Adrenal gland (tissue), 9 donors: ENCODE measurements at regions not wholly inside any gene's neighbourhood (a gene's known extent, or its start where the extent isn't known, plus 50 kb on each side); places are given as distances from the start of the nearest gene placed in this dataset.

Experiments
- DNase-seq, 7 donors: peaks; one replicate each; pipeline ENCODE4 v3.0.0-alpha.2; 2019 to 2020
- H3K27ac ChIP-seq, 5 donors: fragments of 200-600 bp; sonication (generic) in 4 of 5; 1 replicate in 3 of 5; 2 replicates in 2 of 5; pipeline versions ENCODE4 v1.5.1 to v1.8.0; 2016 to 2020; ENCODE audit warnings: mild to moderate bottlenecking in 1 of 5
- H3K27me3 ChIP-seq: fragments of 200-600 bp; 2 replicates; pipeline ENCODE4 v1.8.0; 2021
- H3K36me3 ChIP-seq, 2 donors: fragments of 200-600 bp; replicated peaks in 1 of 2; 1 replicate in 1 of 2; 2 replicates in 1 of 2; pipeline versions ENCODE4 v1.5.1 to v1.8.0; 2018 to 2022
- H3K4me1 ChIP-seq, 2 donors: fragments of 200-600 bp; replicated peaks in 1 of 2; 1 replicate in 1 of 2; 2 replicates in 1 of 2; pipeline versions ENCODE4 v1.5.1 to v1.8.0; 2018 to 2021
- H3K4me3 ChIP-seq, 4 donors: fragments of 200-600 bp; sonication (generic) in 3 of 4; one replicate each; pipeline ENCODE4 v1.5.1; 2016 to 2018
- H3K9me3 ChIP-seq, 3 donors: fragments of 200-600 bp; sonication (generic) in 1 of 3; replicated peaks in 1 of 3; 1 replicate in 2 of 3; 2 replicates in 1 of 3; pipeline versions ENCODE4 v1.5.1 to v1.8.0; 2016 to 2021
- POLR2A ChIP-seq, 2 donors: fragments of 450-650 bp; IDR thresholded peaks; one replicate each; pipeline ENCODE4 v1.6.1; 2017; ENCODE audit warnings: antibody characterized with exemption in 2 of 2, mild to moderate bottlenecking in 2 of 2, moderate library complexity in 1 of 2
- WGBS, 4 donors: extraction: QIAGEN DNeasy Blood & Tissue Kit in 2 of 4; methylation state at CpG; one replicate each; pipeline versions ENCODE4 v1.1.5 to v1.1.7; 2013 to 2017; 5-methylcytosine and 5-hydroxymethylcytosine counted together
- intact Hi-C, 2 donors: fragments of 100-400 bp; cut with DNase I; formaldehyde crosslinking; loops; one replicate each; pipeline versions ENCODE4 v1.14.1 to v1.15.0; 2022 to 2023
- TF ChIP-seq, protein P1 (sequence below), 6 experiments: fragments of 450-650 bp in 4 of 6; fragments of 200-600 bp in 2 of 6; sonication (generic) in 1 of 6; IDR thresholded peaks; 1 replicate in 5 of 6; 2 replicates in 1 of 6; pipeline versions ENCODE4 v1.5.1 to v1.8.0; 2016 to 2021; ENCODE audit warnings: antibody characterized with exemption in 6 of 6, mild to moderate bottlenecking in 2 of 6, moderate library complexity in 1 of 6
- donor health status: healthy with polysubstance abuse.
- donor health status: Bipolar disorder and iron deficiency.
- donor health status: DM: yes; HTN: yes; CAD: no.
- donor health status: DM: no; HTN: no; CAD: no.
- donor health status: DM: no; HTN: no; CAD: no.

DNA sequence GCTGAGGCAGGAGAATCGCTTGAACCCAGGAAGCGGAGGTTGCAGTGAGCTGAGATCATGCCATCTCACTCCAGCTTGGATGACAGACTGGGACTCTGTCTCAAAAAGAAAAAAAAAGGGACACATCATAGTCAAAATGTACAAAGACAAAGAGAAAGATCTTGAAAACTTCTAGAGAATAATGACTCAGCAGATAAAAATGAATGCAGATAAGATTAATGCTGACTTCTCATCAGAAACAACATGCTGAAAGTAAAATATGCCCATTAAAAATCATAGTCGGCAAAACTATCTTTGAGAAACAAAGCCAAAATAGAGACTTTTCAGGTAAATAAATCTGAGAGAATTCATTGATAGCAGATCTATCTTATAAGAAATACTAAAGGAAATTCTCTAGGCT lies 271.1 kb upstream of the GPR149 start:
- no peak for DNase-seq
- no peaks in the 10 kb centered on the region for H3K36me3 ChIP-seq
- no peaks in the 10 kb centered on the region for H3K27me3 ChIP-seq
- WGBS, 4 donors, result 76 to 88% (median 81%) methylated on average over 3 of the region's 3 CpGs
- no peaks in the 10 kb centered on the region for H3K9me3 ChIP-seq
- no peak overlapping the region for H3K27ac ChIP-seq
- intact Hi-C loops, result no loop called here
- TF ChIP-seq, protein P1, sequence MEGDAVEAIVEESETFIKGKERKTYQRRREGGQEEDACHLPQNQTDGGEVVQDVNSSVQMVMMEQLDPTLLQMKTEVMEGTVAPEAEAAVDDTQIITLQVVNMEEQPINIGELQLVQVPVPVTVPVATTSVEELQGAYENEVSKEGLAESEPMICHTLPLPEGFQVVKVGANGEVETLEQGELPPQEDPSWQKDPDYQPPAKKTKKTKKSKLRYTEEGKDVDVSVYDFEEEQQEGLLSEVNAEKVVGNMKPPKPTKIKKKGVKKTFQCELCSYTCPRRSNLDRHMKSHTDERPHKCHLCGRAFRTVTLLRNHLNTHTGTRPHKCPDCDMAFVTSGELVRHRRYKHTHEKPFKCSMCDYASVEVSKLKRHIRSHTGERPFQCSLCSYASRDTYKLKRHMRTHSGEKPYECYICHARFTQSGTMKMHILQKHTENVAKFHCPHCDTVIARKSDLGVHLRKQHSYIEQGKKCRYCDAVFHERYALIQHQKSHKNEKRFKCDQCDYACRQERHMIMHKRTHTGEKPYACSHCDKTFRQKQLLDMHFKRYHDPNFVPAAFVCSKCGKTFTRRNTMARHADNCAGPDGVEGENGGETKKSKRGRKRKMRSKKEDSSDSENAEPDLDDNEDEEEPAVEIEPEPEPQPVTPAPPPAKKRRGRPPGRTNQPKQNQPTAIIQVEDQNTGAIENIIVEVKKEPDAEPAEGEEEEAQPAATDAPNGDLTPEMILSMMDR (IDR thresholded peaks at IDR 0.05), result no peak
- TF ChIP-seq POLR2A (IDR thresholded peaks at IDR 0.05), result no peak
- no peaks in the 10 kb centered on the region for H3K4me1 ChIP-seq
- H3K4me3 ChIP-seq, result no peak overlapping the region

DNA sequence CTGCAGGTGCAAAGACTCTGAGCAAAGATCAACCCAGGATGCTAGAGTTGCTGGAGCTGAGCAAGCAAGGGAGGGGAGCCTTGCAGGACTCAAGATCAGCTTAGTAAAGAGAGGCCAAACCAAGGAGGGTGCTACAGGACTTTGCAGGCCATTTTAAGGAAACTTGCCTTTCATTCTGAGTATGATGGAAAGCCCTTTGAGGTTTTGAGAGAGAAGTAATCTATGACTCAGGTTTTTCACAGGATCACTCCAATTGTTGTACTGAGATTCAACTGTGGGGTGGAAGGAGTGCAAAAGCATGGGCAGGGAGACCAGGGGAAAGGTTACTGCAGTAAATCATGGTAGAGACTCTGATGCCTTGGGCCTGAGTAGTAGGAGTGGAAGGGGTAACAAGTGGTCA lies 260.4 kb upstream of the GPR149 start:
- H3K27me3 ChIP-seq, result no peaks in the 10 kb centered on the region
- intact Hi-C loops, result no loop called here
- H3K4me1 ChIP-seq, result no peaks in the 10 kb centered on the region
- H3K36me3 ChIP-seq, result no peaks in the 10 kb centered on the region
- H3K27ac ChIP-seq, result no peak overlapping the region
- no peaks in the 10 kb centered on the region for H3K9me3 ChIP-seq
- TF ChIP-seq POLR2A (IDR thresholded peaks at IDR 0.05), result no peak
- TF ChIP-seq, protein P1 (IDR thresholded peaks at IDR 0.05), result no peak
- no peak overlapping the region for H3K4me3 ChIP-seq
- no peak for DNase-seq

DNA sequence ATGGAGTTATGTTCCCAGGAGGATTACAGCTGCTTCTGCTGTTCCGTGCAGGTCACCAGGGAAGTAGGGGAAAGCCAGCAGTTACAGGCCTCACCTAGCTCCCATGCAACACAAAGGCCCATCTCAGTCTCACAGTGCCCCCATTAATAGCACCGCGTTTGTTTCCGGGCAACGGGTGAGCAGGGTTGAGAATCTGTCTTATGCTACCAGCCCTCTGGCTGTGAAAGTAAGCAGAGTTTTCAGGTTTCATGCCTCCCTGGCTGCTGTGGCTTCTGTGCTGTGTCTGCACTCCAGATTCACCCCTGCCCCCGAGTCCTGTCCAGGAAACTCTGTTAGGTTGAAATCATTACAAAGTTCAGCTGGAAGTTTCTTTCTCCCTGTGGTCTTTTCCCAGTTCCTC lies 254.4 kb upstream of the GPR149 start:
- Histone ChIP-seq H3K36me3 (no peaks in the 10 kb centered on the region), H3K27me3 (no peaks in the 10 kb centered on the region), H3K4me3 (no peak overlapping the region), H3K27ac (no peak overlapping the region), H3K4me1 (no peaks in the 10 kb centered on the region), H3K9me3 (no peaks in the 10 kb centered on the region)
- 67 to 79% (median 76%) methylated on average over 5 to 6 of the region's 6 CpGs for WGBS, 4 donors
- no peak for DNase-seq
- TF ChIP-seq, protein P1 (IDR thresholded peaks at IDR 0.05), result no peak
- no peak for TF ChIP-seq POLR2A (IDR thresholded peaks at IDR 0.05)
- intact Hi-C loops, result no loop called here

DNA sequence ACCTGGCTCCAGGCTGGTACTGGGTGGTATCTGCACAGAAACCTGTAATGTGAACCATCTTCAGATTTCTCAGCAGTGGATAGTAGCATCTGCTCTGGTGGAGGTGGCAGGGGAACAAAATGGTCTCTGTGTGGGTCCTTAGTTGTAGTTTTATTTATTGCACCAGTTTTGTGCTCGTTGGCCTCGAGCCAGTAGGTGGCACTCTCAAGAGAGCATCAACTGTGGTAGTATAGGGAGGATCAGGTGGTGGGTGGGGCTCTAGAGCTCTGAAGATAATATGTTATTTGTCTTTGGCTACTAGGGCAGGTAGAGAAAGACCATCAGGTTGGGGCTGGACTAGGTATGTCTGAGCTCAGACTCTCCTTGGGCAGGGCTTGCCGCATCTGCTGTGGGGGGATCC lies 254.0 kb upstream of the GPR149 start:
- TF ChIP-seq POLR2A (IDR thresholded peaks at IDR 0.05), result no peak
- TF ChIP-seq, protein P1 (IDR thresholded peaks at IDR 0.05), result no peak
- H3K4me3 ChIP-seq, result no peak overlapping the region
- H3K4me1 ChIP-seq, result no peaks in the 10 kb centered on the region
- H3K36me3 ChIP-seq, result no peaks in the 10 kb centered on the region
- no peaks in the 10 kb centered on the region for H3K27me3 ChIP-seq
- 77 to 94% (median 82%) methylated on average over 3 of the region's 3 CpGs for WGBS, 4 donors
- H3K9me3 ChIP-seq, result no peaks in the 10 kb centered on the region
- intact Hi-C loops, result no loop called here
- no peak for DNase-seq
- no peak overlapping the region for H3K27ac ChIP-seq
